Breast epithelium (tissue), 3 donors: ENCODE measurements at regions not wholly inside any gene's neighbourhood (a gene's known extent, or its start where the extent isn't known, plus 50 kb on each side); places are given as distances from the start of the nearest gene placed in this dataset.

Experiments used
- CTCF ChIP-seq, 3 donors: fragments of 450-650 bp; IDR thresholded peaks; one replicate each; pipeline ENCODE4 v1.5.1; 2016 to 2017; ENCODE audit warnings: antibody characterized with exemption in 3 of 3, mild to moderate bottlenecking in 3 of 3, moderate library complexity in 3 of 3
- POLR2A ChIP-seq: fragments of 450-650 bp; IDR thresholded peaks from one replicate; pipeline ENCODE4 v1.6.1; 2016; ENCODE audit warnings: antibody characterized with exemption, mild to moderate bottlenecking, moderate library complexity

- TF ChIP-seq CTCF (IDR thresholded peaks at IDR 0.05) (no peak), POLR2A (no peak)
Observed at GRCh38 chr5:126104341-126104740, 318.9 kb upstream of the GRAMD2B start.
